CD1c-positive myeloid dendritic cell (primary cell): ENCODE measurements at regions not wholly inside any gene's neighbourhood (a gene's known extent, or its start where the extent isn't known, plus 50 kb on each side); places are given as distances from the start of the nearest gene placed in this dataset.
A peak's percentile ranks its signal among the peaks of the same experiment; 100 is the strongest.
"Not testable (repeated sequence)": the region's sequence is repeated elsewhere in the genome, so short reads cannot be mapped to it uniquely, and the experiment has no call there.

Source experiments
- DNase-seq: peaks from one replicate; pipeline ENCODE4 v3.0.0-alpha.2; 2016; ENCODE audit errors: extremely low spot score

GRCh38 chr17:14427900-14428647, 127.2 kb downstream of the HS3ST3B1 start:
- DNase-seq, result peak; percentile 14

GRCh38 chr17:14423156-14423555, 122.3 kb downstream of the HS3ST3B1 start:
- DNase-seq, result not testable (repeated sequence)

- no peak for DNase-seq
Measured at GRCh38 chr17:14417336-14417735, 116.5 kb downstream of the HS3ST3B1 start.

- DNase-seq, result no peak
Measured at GRCh38 chr17:14409292-14409691, 108.4 kb downstream of the HS3ST3B1 start.

- no peak for DNase-seq
Measured at GRCh38 chr17:14407541-14407940, 106.7 kb downstream of the HS3ST3B1 start.

GRCh38 chr17:14405189-14405588, 104.3 kb downstream of the HS3ST3B1 start:
- DNase-seq, result no peak
